Inferior parietal cortex (tissue), 1 donor: ENCODE measurements at regions not wholly inside any gene's neighbourhood (a gene's known extent, or its start where the extent isn't known, plus 50 kb on each side); places are given as distances from the start of the nearest gene placed in this dataset.
"Not testable (repeated sequence)": the region's sequence is repeated elsewhere in the genome, so short reads cannot be mapped to it uniquely, and the experiment has no call there.

Experiments
- DNase-seq: peaks from one replicate; pipeline ENCODE4 v3.0.0-alpha.2; 2016; ENCODE audit errors: extremely low spot score

DNA sequence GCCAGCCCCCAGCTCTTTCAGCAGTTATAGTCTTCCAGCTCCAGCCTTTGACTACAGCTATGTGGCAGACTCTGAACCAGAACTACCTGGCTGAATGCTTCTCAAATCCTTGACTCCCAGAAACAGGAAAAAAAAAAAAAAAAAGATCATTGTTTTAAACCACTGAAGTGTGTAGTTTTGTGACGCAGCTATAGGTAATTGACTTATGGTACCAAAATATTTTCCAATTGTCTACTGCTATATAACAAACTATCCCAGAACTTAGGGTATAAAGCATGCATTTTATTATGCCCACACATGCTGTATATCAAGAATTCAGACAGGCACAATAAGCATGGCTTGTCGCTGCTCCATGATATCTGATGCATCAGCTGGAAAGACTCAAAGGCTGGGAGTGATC lies 127.1 kb upstream of the POC5 start:
- no peak for DNase-seq

DNA sequence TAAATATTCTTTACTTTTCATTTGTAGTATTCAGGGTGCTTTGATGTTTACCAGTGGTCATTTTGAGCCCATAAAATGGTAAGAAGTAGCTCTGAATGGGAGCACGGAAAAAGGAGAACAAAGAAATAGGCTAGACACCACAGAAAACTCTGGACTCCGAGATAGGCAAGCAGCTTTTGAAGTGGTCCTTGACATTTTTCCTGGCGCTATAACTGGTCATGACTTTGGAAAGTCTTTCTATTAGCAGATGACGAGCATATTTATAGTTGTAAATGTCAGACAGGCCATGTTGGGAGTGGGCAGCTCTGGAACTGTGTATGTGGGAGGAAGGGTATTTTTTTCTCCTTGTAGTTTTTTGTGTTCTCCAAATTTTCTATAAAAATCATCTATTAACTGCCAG lies 126.1 kb upstream of the POC5 start:
- no peak for DNase-seq

DNA sequence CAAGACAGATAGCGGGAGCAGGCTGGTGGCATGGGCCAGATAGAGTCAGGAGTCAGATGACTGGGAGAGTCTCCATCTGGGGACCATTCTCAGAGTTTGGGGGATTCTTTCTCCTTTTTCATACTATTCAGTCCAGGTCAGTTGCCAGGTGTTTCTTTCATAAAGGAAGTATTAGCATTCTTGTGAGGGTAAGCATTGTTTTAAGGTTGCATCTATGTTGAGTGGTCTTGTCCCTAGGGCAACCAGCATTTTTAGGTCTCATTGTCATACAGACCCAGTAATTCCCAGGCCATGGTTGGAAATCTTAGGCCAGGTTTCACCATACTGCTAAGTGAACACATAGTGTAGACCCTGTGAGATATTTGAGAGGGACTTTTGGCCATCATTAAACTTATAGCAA lies 122.3 kb upstream of the POC5 start:
- DNase-seq, result no peak

DNA sequence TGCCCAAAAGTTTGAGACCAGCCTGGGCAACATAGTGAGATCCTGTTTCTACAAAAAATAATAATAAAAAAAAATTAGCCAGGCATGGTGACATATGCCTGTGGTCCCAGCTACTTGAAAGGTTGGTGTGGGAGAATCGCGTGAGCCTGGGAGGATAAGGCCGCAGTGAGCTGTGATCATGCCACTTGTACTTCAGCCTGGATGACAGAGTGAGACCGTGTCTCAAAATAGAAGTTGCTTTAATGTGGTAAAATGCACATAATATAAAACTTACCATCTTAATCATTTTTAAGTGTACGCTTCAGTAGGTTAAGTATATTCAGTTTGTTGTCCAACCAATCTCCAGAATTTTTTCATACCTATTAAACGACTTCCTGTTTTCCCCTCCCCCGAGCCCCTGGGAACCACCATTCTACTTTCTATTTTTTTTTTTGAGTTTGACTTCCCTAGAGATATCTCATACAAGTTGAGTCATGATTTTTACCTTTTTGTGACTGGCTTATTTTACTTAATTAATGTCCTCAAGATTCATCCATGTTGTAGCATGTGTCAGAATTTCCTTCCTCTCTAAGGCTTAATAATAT lies 120.1 kb upstream of the POC5 start:
- no peak for DNase-seq

DNA sequence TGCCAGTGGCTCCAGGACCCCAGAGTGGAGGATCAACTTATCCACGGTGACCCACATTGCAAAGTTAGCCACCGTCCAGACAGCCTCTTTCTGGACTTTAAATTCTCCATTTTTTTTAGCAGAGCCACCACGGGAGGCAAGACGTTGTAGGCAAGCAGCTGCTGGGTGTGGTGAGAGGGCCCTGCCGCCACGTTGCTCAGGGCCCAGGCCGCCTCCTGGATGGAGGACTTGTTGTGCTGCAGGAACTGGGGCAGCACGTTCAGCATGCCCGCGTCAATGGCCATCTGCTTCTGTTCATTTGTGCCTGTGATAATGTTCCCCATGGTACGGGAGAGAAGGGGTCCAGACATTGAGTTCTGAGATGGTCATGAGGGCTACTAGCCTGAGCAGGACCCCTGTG lies 114.3 kb upstream of the POC5 start:
- no peak for DNase-seq

DNA sequence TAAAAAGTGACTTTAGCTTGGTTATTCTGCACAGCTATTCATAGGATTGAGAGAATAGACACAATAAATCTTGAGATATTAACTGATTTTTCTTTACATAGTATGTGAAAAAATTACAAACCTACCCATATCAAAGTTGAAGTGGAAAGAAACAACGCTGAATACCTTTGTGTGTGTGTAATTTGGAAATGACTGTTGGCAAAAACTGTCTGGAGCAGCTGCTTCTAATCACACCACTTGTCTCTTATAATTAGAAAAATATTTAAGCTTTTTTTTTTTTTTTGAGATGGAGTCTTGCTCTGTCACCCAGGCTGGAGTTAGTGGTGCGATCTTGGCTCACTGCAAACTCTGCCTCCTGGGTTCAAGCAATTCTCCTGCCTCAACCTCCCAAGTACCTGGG lies 110.8 kb upstream of the POC5 start:
- no peak for DNase-seq

DNA sequence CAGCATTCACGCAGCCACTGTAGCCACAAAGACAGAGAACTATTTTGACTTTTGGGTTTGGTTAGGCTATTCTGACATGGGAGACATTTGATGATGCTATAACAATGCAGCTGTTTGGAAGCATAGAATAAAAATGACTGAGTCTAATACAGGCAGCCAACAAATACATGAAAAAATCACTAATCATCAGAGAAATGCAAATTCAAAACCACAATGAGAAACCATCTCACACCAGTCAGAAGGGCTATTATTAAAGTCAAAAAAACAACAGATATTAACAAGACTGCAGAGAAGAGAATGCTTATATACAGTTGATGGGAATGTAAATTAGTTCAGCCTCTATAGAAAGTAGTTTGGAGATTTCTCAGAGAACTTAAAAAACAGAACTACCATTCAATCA lies 107.1 kb upstream of the POC5 start:
- no peak for DNase-seq

DNA sequence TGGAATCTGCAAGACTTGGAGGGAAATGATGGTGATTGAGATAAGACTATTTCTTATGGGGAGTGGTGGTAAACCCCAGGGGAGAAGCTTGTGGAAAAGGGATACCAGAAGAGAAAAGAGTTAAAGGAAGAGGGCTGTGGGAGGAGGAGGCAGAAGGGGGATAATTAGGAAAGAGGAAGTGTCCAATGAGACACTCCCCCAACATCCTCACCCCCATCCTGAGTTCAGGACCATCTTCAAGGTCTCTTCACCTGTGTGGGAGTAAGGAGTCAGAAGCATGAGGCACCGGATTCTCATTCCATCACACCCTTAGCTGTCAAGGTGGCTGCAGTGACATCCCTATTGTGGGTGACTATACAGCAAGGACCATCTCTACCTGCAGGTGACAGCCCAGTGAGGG lies 106.6 kb upstream of the POC5 start:
- no peak for DNase-seq

DNA sequence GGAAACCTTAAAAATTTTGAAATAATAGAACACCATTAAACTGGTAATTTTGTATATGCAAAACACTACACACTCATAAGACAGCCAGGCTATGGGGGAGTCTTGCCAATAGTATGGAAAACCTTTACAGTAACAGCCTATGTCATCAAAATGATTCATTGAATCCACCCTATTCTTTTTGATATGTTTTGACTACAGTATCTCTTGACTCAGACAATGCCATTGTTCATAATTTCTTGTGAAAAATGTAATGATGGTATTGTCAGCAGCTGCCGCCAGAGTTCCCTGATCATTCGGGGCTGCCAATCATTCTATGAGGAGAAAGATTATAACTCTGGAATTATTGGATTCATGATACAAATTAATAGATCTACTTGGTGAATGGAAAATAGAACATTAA lies 101.4 kb upstream of the POC5 start:
- DNase-seq, result no peak

DNA sequence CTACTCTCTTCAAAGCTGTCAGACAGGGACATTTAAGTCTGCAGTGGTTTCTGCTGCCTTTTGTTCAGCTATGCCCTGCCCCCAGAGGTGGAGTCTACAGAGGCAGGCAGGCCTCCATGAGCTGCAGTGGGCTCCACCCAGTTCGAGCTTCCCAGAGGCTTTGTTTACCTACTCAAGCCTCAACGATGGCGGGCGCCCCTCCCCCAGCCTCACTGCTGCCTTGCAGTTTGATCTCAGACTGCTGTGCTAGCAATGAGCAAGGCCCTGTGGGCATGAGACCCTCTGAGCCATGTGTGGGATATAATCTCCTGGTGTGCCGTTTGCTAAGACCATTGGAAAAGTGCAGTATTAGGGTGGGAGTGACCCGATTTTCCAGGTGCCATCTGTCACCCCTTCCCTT lies 82.5 kb upstream of the POC5 start:
- DNase-seq, result not testable (repeated sequence)

DNA sequence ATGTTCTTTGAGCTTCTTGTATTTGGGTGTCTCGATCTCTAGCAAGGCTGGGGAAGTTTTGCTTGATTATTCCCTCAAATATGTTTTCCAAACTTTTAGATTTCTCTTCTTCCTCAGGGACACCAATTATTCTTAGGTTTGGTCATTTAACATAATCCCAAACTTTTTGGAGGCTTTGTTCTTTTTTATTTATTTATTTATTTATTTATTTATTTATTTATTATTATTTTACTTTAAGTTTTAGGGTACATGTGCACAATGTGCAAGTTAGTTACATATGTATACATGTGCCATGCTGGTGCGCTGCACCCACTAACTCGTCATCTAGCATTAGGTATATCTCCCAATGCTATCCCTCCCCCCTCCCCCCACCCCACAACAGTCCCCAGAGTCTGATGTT lies 52.1 kb upstream of the POC5 start:
- DNase-seq, result not testable (repeated sequence)
